Activated T-helper 17 cell treated with anti-CD3 and anti-CD28 coated beads, Interleukin-2, amount 50 U/mL, for 72 hours (primary cell): ENCODE measurements at regions not wholly inside any gene's neighbourhood (a gene's known extent, or its start where the extent isn't known, plus 50 kb on each side); places are given as distances from the start of the nearest gene placed in this dataset.
"Not testable (repeated sequence)": the region's sequence is repeated elsewhere in the genome, so short reads cannot be mapped to it uniquely, and the experiment has no call there.

ENCODE experiments used
- ATAC-seq: fragments of 150-1000 bp; cut with Tn5 transposase; replicated peaks from 2 replicates; pipeline ENCODE4 v1.10.0; 2021; ENCODE audit warnings: mild to moderate bottlenecking, moderate library complexity
- H3K27ac Mint-ChIP-seq: one replicate; pipeline ENCODE4 v1.8.0; 2022; ENCODE audit warnings: mixed read lengths
- H3K27me3 Mint-ChIP-seq: one replicate; pipeline ENCODE4 v1.8.0; 2022; ENCODE audit warnings: mixed read lengths
- H3K36me3 Mint-ChIP-seq: one replicate; pipeline ENCODE4 v1.8.0; 2022; ENCODE audit warnings: low read depth, mild to moderate bottlenecking, mixed read lengths
- H3K4me1 Mint-ChIP-seq: one replicate; pipeline ENCODE4 v1.8.0; 2022; ENCODE audit warnings: mixed read lengths
- H3K4me3 Mint-ChIP-seq: one replicate; pipeline ENCODE4 v1.8.0; 2022; ENCODE audit warnings: mild to moderate bottlenecking, mixed read lengths
- H3K9me3 Mint-ChIP-seq: one replicate; pipeline ENCODE4 v1.8.0; 2022; ENCODE audit warnings: mixed read lengths

GRCh38 chr2:109058802-109059201 is 69.8 kb upstream of the EDAR start:
- H3K4me1 Mint-ChIP-seq = no peaks in the 10 kb centered on the region
- ATAC-seq = no peak
- H3K9me3 Mint-ChIP-seq = no peaks in the 10 kb centered on the region
- H3K4me3 Mint-ChIP-seq = no peak overlapping the region
- H3K36me3 Mint-ChIP-seq = no peaks in the 10 kb centered on the region
- no peak overlapping the region for H3K27ac Mint-ChIP-seq
- H3K27me3 Mint-ChIP-seq = no peaks in the 10 kb centered on the region

- no peak for ATAC-seq
- Mint-ChIP-seq H3K27me3 (no peaks in the 10 kb centered on the region), H3K36me3 (no peaks in the 10 kb centered on the region), H3K4me1 (no peaks in the 10 kb centered on the region), H3K27ac (no peak overlapping the region), H3K9me3 (no peaks in the 10 kb centered on the region), H3K4me3 (no peak overlapping the region)
Observed at GRCh38 chr2:109058191-109058632, 69.2 kb upstream of the EDAR start.

GRCh38 chr2:109057686-109058085 is 68.7 kb upstream of the EDAR start:
- no peak overlapping the region for H3K4me3 Mint-ChIP-seq
- ATAC-seq = peak; percentile 38
- H3K4me1 Mint-ChIP-seq = no peaks in the 10 kb centered on the region
- no peak overlapping the region for H3K27ac Mint-ChIP-seq
- no peaks in the 10 kb centered on the region for H3K9me3 Mint-ChIP-seq
- H3K36me3 Mint-ChIP-seq = no peaks in the 10 kb centered on the region
- no peaks in the 10 kb centered on the region for H3K27me3 Mint-ChIP-seq

- Mint-ChIP-seq H3K4me3 (no peak overlapping the region), H3K4me1 (no peaks in the 10 kb centered on the region), H3K27me3 (no peaks in the 10 kb centered on the region), H3K27ac (no peak overlapping the region), H3K9me3 (no peaks in the 10 kb centered on the region), H3K36me3 (no peaks in the 10 kb centered on the region)
- no peak for ATAC-seq
Observed at GRCh38 chr2:109055435-109055834, 66.4 kb upstream of the EDAR start.

- Mint-ChIP-seq H3K4me3 (no peak overlapping the region), H3K27me3 (no peaks in the 10 kb centered on the region), H3K36me3 (no peaks in the 10 kb centered on the region), H3K9me3 (no peaks in the 10 kb centered on the region), H3K4me1 (no peaks in the 10 kb centered on the region), H3K27ac (no peak overlapping the region)
- ATAC-seq = no peak
Observed at GRCh38 chr2:109054865-109055264, 65.8 kb upstream of the EDAR start.

GRCh38 chr2:109053716-109054115 is 64.7 kb upstream of the EDAR start:
- Mint-ChIP-seq H3K4me3 (no peak overlapping the region), H3K27me3 (no peaks in the 10 kb centered on the region), H3K27ac (no peak overlapping the region), H3K4me1 (no peaks in the 10 kb centered on the region), H3K9me3 (no peaks in the 10 kb centered on the region), H3K36me3 (no peaks in the 10 kb centered on the region)
- ATAC-seq = no peak

- no peaks in the 10 kb centered on the region for H3K27me3 Mint-ChIP-seq
- no peak for ATAC-seq
- no peaks in the 10 kb centered on the region for H3K4me1 Mint-ChIP-seq
- H3K36me3 Mint-ChIP-seq = no peaks in the 10 kb centered on the region
- no peaks in the 10 kb centered on the region for H3K9me3 Mint-ChIP-seq
- no peak overlapping the region for H3K27ac Mint-ChIP-seq
- H3K4me3 Mint-ChIP-seq = no peak overlapping the region
Observed at GRCh38 chr2:109052922-109053321, 63.9 kb upstream of the EDAR start.

- no peak overlapping the region for H3K4me3 Mint-ChIP-seq
Observed at GRCh38 chr2:109049022-109049421, 60.0 kb upstream of the EDAR start.

GRCh38 chr2:109048163-109048562 is 59.1 kb upstream of the EDAR start:
- no peaks in the 10 kb centered on the region for H3K27me3 Mint-ChIP-seq
- H3K9me3 Mint-ChIP-seq = no peaks in the 10 kb centered on the region
- ATAC-seq = no peak
- no peaks in the 10 kb centered on the region for H3K36me3 Mint-ChIP-seq
- peaks cover 5% of the 10 kb centered on the region for H3K4me1 Mint-ChIP-seq
- H3K4me3 Mint-ChIP-seq = no peak overlapping the region
- H3K27ac Mint-ChIP-seq = no peak overlapping the region

More at GRCh38 chr2:109049022-109049421, 60.0 kb upstream of the EDAR start:
- Mint-ChIP-seq H3K4me1 (peaks cover 5% of the 10 kb centered on the region), H3K36me3 (no peaks in the 10 kb centered on the region), H3K9me3 (no peaks in the 10 kb centered on the region), H3K27ac (no peak overlapping the region), H3K27me3 (no peaks in the 10 kb centered on the region)
- ATAC-seq = no peak

GRCh38 chr2:109047569-109047968 is 58.5 kb upstream of the EDAR start:
- not testable (repeated sequence) for H3K4me3 Mint-ChIP-seq, H3K27me3 Mint-ChIP-seq, ATAC-seq, H3K4me1 Mint-ChIP-seq, H3K36me3 Mint-ChIP-seq, H3K9me3 Mint-ChIP-seq, H3K27ac Mint-ChIP-seq

- no peak overlapping the region for H3K27ac Mint-ChIP-seq
- H3K4me3 Mint-ChIP-seq = no peak overlapping the region
- ATAC-seq = peak; percentile 56
Observed at GRCh38 chr2:109046925-109047508, 58.0 kb upstream of the EDAR start.

GRCh38 chr2:109045505-109045904 is 56.5 kb upstream of the EDAR start:
- H3K36me3 Mint-ChIP-seq = no peaks in the 10 kb centered on the region
- H3K27me3 Mint-ChIP-seq = no peaks in the 10 kb centered on the region
- H3K27ac Mint-ChIP-seq = no peak overlapping the region
- H3K4me3 Mint-ChIP-seq = no peak overlapping the region
- peaks cover 5% of the 10 kb centered on the region for H3K4me1 Mint-ChIP-seq
- H3K9me3 Mint-ChIP-seq = no peaks in the 10 kb centered on the region
- no peak for ATAC-seq

More at GRCh38 chr2:109046925-109047508, 58.0 kb upstream of the EDAR start:
- Mint-ChIP-seq H3K9me3 (no peaks in the 10 kb centered on the region), H3K27me3 (no peaks in the 10 kb centered on the region), H3K4me1 (peaks cover 5% of the 10 kb centered on the region), H3K36me3 (no peaks in the 10 kb centered on the region)

GRCh38 chr2:109038992-109039391 is 50.0 kb upstream of the EDAR start:
- no peak for ATAC-seq
- Mint-ChIP-seq H3K4me3 (no peak overlapping the region), H3K36me3 (no peaks in the 10 kb centered on the region), H3K9me3 (no peaks in the 10 kb centered on the region), H3K27ac (no peak overlapping the region), H3K27me3 (no peaks in the 10 kb centered on the region), H3K4me1 (no peaks in the 10 kb centered on the region)
